IPS-15b (cell line): ENCODE measurements at regions not wholly inside any gene's neighbourhood (a gene's known extent, or its start where the extent isn't known, plus 50 kb on each side); places are given as distances from the start of the nearest gene placed in this dataset.

Experiments used
- H3K27me3 ChIP-seq: one replicate; pipeline ENCODE4 v1.6.1; 2013; ENCODE audit warnings: low read length; ENCODE audit not compliant: control insufficient read depth, insufficient read depth
- H3K36me3 ChIP-seq: one replicate; pipeline ENCODE4 v1.6.1; 2013; ENCODE audit warnings: low read length; ENCODE audit not compliant: control insufficient read depth, insufficient read depth
- H3K4me1 ChIP-seq: one replicate; pipeline ENCODE4 v1.6.1; 2013; ENCODE audit warnings: mild to moderate bottlenecking, low read length; ENCODE audit not compliant: control insufficient read depth, insufficient read depth
- H3K4me3 ChIP-seq: one replicate; pipeline ENCODE4 v1.5.1; 2013; ENCODE audit warnings: low read depth, low read length
- H3K9ac ChIP-seq: one replicate; pipeline ENCODE4 v1.6.1; 2013; ENCODE audit warnings: low read depth, mild to moderate bottlenecking, low read length
- H3K9me3 ChIP-seq: one replicate; pipeline ENCODE4 v1.6.1; 2013; ENCODE audit warnings: mild to moderate bottlenecking, low read length; ENCODE audit not compliant: control insufficient read depth, insufficient read depth

DNA sequence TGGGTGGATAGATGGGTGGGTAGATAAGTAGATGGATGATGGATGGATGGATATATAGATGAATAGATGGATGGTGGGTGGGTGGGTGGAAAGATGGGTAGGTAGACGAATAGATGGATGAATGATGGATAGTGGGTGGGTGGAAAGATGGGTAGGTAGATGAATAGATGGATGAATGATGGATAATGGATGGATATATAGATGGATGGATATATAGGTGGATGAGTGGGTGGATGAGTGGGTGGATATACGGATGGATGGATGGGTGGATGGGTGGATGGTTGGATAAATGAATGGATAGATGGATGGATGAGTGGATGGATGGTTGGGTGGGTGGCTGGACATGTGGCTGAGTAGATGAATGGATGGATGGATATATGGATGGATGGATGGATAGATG, 53.1 kb upstream of the THY1 start:
- Histone ChIP-seq H3K4me3 (no peak overlapping the region), H3K9ac (no peak overlapping the region), H3K36me3 (no peaks in the 10 kb centered on the region), H3K27me3 (peaks cover 3% of the 10 kb centered on the region), H3K4me1 (no peaks in the 10 kb centered on the region), H3K9me3 (no peaks in the 10 kb centered on the region)

- Histone ChIP-seq H3K4me3 (no peak overlapping the region), H3K27me3 (peaks cover 1% of the 10 kb centered on the region), H3K9me3 (no peaks in the 10 kb centered on the region), H3K9ac (no peak overlapping the region), H3K36me3 (no peaks in the 10 kb centered on the region), H3K4me1 (no peaks in the 10 kb centered on the region)
Observed at GRCh38 chr11:119474682-119475596, 52.0 kb upstream of the THY1 start.

- Histone ChIP-seq H3K27me3 (no peaks in the 10 kb centered on the region), H3K9ac (no peak overlapping the region), H3K4me1 (no peaks in the 10 kb centered on the region), H3K4me3 (no peak overlapping the region), H3K9me3 (no peaks in the 10 kb centered on the region), H3K36me3 (no peaks in the 10 kb centered on the region)
Observed at GRCh38 chr11:119473901-119474681, 51.1 kb upstream of the THY1 start.

- H3K4me3 ChIP-seq: no peak overlapping the region
- H3K9me3 ChIP-seq: no peaks in the 10 kb centered on the region
- H3K9ac ChIP-seq: no peak overlapping the region
- no peaks in the 10 kb centered on the region for H3K4me1 ChIP-seq
- no peaks in the 10 kb centered on the region for H3K27me3 ChIP-seq
- H3K36me3 ChIP-seq: no peaks in the 10 kb centered on the region
Observed at GRCh38 chr11:119473226-119473625, 50.3 kb upstream of the THY1 start.

GRCh38 chr11:119472856-119473222, 49.9 kb upstream of the THY1 start:
- H3K9ac ChIP-seq: no peak overlapping the region
- H3K36me3 ChIP-seq: no peaks in the 10 kb centered on the region
- no peaks in the 10 kb centered on the region for H3K27me3 ChIP-seq
- no peaks in the 10 kb centered on the region for H3K9me3 ChIP-seq
- no peak overlapping the region for H3K4me3 ChIP-seq
- no peaks in the 10 kb centered on the region for H3K4me1 ChIP-seq
